Uterus (tissue), 2 donors: ENCODE measurements at regions not wholly inside any gene's neighbourhood (a gene's known extent, or its start where the extent isn't known, plus 50 kb on each side); places are given as distances from the start of the nearest gene placed in this dataset.
"Not testable (repeated sequence)": the region's sequence is repeated elsewhere in the genome, so short reads cannot be mapped to it uniquely, and the experiment has no call there.

Experiments
- CTCF ChIP-seq, 4 experiments: fragments of 200-600 bp in 2 of 4; fragments of 450-650 bp in 2 of 4; sonication (generic) in 2 of 4; IDR thresholded peaks; one replicate each; pipeline ENCODE4 v1.5.1; 2016 to 2019; ENCODE audit warnings: antibody characterized with exemption in 4 of 4, mild to moderate bottlenecking in 2 of 4, moderate library complexity in 1 of 4
- POLR2A ChIP-seq, 2 donors: fragments of 450-650 bp; IDR thresholded peaks; one replicate each; pipeline ENCODE4 v1.6.1; 2016; ENCODE audit warnings: antibody characterized with exemption in 2 of 2, mild to moderate bottlenecking in 1 of 2, moderate library complexity in 1 of 2

DNA sequence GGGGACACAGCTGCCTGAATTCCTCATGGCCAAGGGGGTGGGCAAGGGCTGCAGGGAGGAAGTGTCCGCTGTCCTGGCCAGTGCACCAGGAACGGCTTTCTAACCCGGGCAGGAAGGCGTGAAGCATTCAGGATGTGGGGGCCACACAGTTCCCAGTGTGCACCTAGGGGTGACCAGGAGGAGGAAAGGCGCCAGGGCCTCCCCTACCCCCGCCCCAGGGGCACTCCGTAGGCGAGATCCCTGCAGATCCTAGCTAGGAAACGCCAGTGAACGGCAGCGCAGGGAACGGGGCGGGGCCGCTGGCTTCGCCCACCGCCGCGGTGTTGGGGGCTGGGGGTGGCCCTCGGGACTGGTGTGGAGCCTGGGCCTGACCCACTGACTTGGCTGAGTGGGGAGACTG, 199.6 kb downstream of the USP22 start:
- not testable (repeated sequence) for TF ChIP-seq CTCF, POLR2A (IDR thresholded peaks at IDR 0.05)
